SK-N-SH (cell line): ENCODE measurements at regions not wholly inside any gene's neighbourhood (a gene's known extent, or its start where the extent isn't known, plus 50 kb on each side); places are given as distances from the start of the nearest gene placed in this dataset.

ENCODE experiments used
- CTCF ChIA-PET: fragments of 300-600, 350-600 bp; formaldehyde crosslinking; extraction: SDS; loops from one replicate; lab custom pipeline; 2021; lab: Yijun Ruan, JAX
- POLR2A ChIA-PET: fragments of 350-600 bp; sonication (Branson Sonifier 250); formaldehyde crosslinking; extraction: SDS; loops from one replicate; lab custom pipeline; 2020; ENCODE audit warnings: antibody characterized with exemption, inconsistent platforms; lab: Yijun Ruan, JAX
- DNase-seq: peaks from one replicate; pipeline ENCODE4 v3.0.0; 2012
- H2AFZ ChIP-seq: fragments of 200-600 bp; sonication (generic); 2 replicates; pipeline ENCODE4 v1.8.1; 2016; ENCODE audit warnings: antibody characterized with exemption, mild to moderate bottlenecking, low read depth
- H3F3A ChIP-seq: fragments of 200-600 bp; sonication (generic); replicated peaks from 2 replicates; pipeline ENCODE3; 2016; ENCODE audit warnings: antibody characterized with exemption, mild to moderate bottlenecking; ENCODE audit not compliant: insufficient read depth
- H3K27ac ChIP-seq, 2 experiments: fragments of 200-500 bp in 1 of 2; fragments of 200-600 bp in 1 of 2; sonication (Bioruptor generic) in 1 of 2; sonication (generic), shearing (Covaris generic) in 1 of 2; 2 replicates each; pipeline versions ENCODE4 v1.5.1 to v1.6.1; 2014 to 2016; ENCODE audit warnings: low read depth in 2 of 2, inconsistent platforms in 1 of 2, low read length in 1 of 2, mild to moderate bottlenecking in 1 of 2, mixed read lengths in 1 of 2
- H3K27me3 ChIP-seq: fragments of 200-600 bp; sonication (generic), shearing (Covaris generic); 2 replicates; pipeline ENCODE4 v1.6.1; 2016; ENCODE audit warnings: mixed run types; ENCODE audit not compliant: insufficient read depth
- H3K36me3 ChIP-seq, 2 experiments: fragments of 200-500 bp in 1 of 2; fragments of 200-600 bp in 1 of 2; sonication (Bioruptor generic) in 1 of 2; sonication (generic) in 1 of 2; replicated peaks in 1 of 2; 2 replicates each; pipeline versions ENCODE3 to v1.5.1; 2014 to 2016; ENCODE audit warnings: low read length in 1 of 2, mild to moderate bottlenecking in 1 of 2; ENCODE audit not compliant: insufficient read depth in 2 of 2, control insufficient read depth in 1 of 2
- H3K4me1 ChIP-seq, 2 experiments: fragments of 200-500 bp in 1 of 2; fragments of 200-600 bp in 1 of 2; sonication (Bioruptor generic) in 1 of 2; sonication (generic), shearing (Covaris generic) in 1 of 2; 2 replicates each; pipeline versions ENCODE4 v1.5.1 to v1.6.1; 2014 to 2016; ENCODE audit warnings: low read depth in 1 of 2, low read length in 1 of 2, mixed run types in 1 of 2; ENCODE audit not compliant: insufficient read depth in 2 of 2, control insufficient read depth in 1 of 2
- H3K4me2 ChIP-seq: fragments of 200-600 bp; sonication (generic), shearing (Covaris generic); 2 replicates; pipeline ENCODE4 v1.6.1; 2017; ENCODE audit warnings: mixed run types
- H3K4me3 ChIP-seq, 2 experiments: fragments of 200-500 bp in 1 of 2; fragments of 200-600 bp in 1 of 2; sonication (Bioruptor generic) in 1 of 2; sonication (generic), shearing (Covaris generic) in 1 of 2; 2 replicates each; pipeline versions ENCODE4 v1.5.1 to v1.8.1; 2014 to 2016; ENCODE audit warnings: low read depth in 2 of 2, inconsistent platforms in 1 of 2, low read length in 1 of 2, mild to moderate bottlenecking in 1 of 2, mixed read lengths in 1 of 2, moderate library complexity in 1 of 2
- H3K79me2 ChIP-seq: fragments of 200-600 bp; sonication (generic); 2 replicates; pipeline ENCODE4 v1.8.1; 2017; ENCODE audit warnings: mild to moderate bottlenecking; ENCODE audit not compliant: insufficient read depth
- H3K9ac ChIP-seq: fragments of 200-600 bp; sonication (generic); 2 replicates; pipeline ENCODE4 v1.6.1; 2017; ENCODE audit warnings: mixed run types
- H3K9me2 ChIP-seq: fragments of 200-600 bp; sonication (generic); 2 replicates; pipeline ENCODE4 v1.6.1; 2017; ENCODE audit warnings: mixed run types
- H3K9me3 ChIP-seq: fragments of 200-600 bp; sonication (generic); 2 replicates; pipeline ENCODE4 v1.6.1; 2017; ENCODE audit warnings: mixed run types, mild to moderate bottlenecking, moderate library complexity
- H4K20me1 ChIP-seq: fragments of 200-600 bp; sonication (generic); 2 replicates; pipeline ENCODE4 v1.6.1; 2017; ENCODE audit warnings: mild to moderate bottlenecking, mixed run types; ENCODE audit not compliant: insufficient read depth
- EZH2phosphoT487 ChIP-seq: fragments of 200-600 bp; sonication (generic); IDR thresholded peaks from 2 replicates; pipeline ENCODE4 v1.6.1; 2017; ENCODE audit warnings: low read depth, mixed run types, mild to moderate bottlenecking, antibody characterized with exemption, moderate library complexity, borderline replicate concordance
- NRF1 ChIP-seq: IDR thresholded peaks from 2 replicates; pipeline ENCODE4 v1.6.1; 2012; ENCODE audit warnings: low read depth, mild to moderate bottlenecking, low read length
- RAD21 ChIP-seq: IDR thresholded peaks from 2 replicates; pipeline ENCODE4 v1.6.1; 2012; ENCODE audit warnings: mild to moderate bottlenecking, low read length
- RFX5 ChIP-seq: IDR thresholded peaks from 2 replicates; pipeline ENCODE4 v1.6.1; 2012; ENCODE audit warnings: mild to moderate bottlenecking, improper control_type of control experiment, low read length
- YY1 ChIP-seq: IDR thresholded peaks from 2 replicates; pipeline ENCODE4 v1.4.0; 2012; ENCODE audit warnings: low read depth, mild to moderate bottlenecking
- WGBS: methylation state at CpG from one replicate; pipeline ENCODE4 v1.1.6; 2017; ENCODE audit warnings: low lambda C conversion rate; 5-methylcytosine and 5-hydroxymethylcytosine counted together
- TF ChIP-seq, protein P1 (sequence below): IDR thresholded peaks from 2 replicates; pipeline ENCODE4; 2012
- TF ChIP-seq, protein P2 (sequence below): IDR thresholded peaks from 2 replicates; pipeline ENCODE4 v1.4.0; 2012; ENCODE audit warnings: low read depth, borderline replicate concordance
- TF ChIP-seq, protein P3 (sequence below): fragments of 150-350 bp; IDR thresholded peaks from 2 replicates; pipeline ENCODE4 v1.6.1; 2017; ENCODE audit warnings: antibody characterized with exemption, low read length, low read depth, borderline replicate concordance
- TF ChIP-seq, protein P4 (sequence below): IDR thresholded peaks from 2 replicates; pipeline ENCODE4 v1.4.0; 2012; ENCODE audit warnings: low read depth, borderline replicate concordance
- TF ChIP-seq, protein P5 (sequence below): IDR thresholded peaks from 2 replicates; pipeline ENCODE4 v1.4.0; 2012; ENCODE audit warnings: low read depth

DNA sequence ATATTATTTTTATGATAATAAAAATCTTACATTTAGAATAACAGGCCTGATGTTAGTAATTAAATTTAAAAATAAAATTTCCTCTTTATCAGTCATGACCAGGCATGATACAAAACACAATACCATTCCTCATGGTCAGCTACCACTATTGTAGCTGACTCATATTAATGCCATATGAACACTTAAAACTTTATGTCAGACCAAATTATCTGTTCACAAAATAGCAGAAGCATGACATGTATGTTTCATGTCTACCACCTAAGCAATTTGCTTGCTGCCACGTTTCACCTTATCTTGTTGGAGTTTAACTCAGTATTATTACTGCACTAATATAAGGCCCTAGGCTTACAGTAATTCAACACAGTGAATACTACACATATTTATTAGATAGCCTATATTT is 65.7 kb downstream of the HTR1B start:
- no peaks in the 10 kb centered on the region for H3K36me3 ChIP-seq
- H3K9me3 ChIP-seq = no peaks in the 10 kb centered on the region
- H3K4me3 ChIP-seq = no peak overlapping the region
- ChIA-PET CTCF (no interaction called here), POLR2A (no interaction called here)
- H2AFZ ChIP-seq = no peak overlapping the region
- no peak for DNase-seq
- peaks cover 2% of the 10 kb centered on the region for H3F3A ChIP-seq
- H3K27ac ChIP-seq = no peak overlapping the region
- H3K9me2 ChIP-seq = no peaks in the 10 kb centered on the region
- no peak for TF ChIP-seq YY1
- TF ChIP-seq, protein P1, sequence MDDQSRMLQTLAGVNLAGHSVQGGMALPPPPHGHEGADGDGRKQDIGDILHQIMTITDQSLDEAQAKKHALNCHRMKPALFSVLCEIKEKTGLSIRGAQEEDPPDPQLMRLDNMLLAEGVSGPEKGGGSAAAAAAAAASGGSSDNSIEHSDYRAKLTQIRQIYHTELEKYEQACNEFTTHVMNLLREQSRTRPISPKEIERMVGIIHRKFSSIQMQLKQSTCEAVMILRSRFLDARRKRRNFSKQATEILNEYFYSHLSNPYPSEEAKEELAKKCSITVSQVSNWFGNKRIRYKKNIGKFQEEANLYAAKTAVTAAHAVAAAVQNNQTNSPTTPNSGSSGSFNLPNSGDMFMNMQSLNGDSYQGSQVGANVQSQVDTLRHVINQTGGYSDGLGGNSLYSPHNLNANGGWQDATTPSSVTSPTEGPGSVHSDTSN = 0 out of 2 replicates have a peak, but pooled peaks have one; percentile 17
- TF ChIP-seq, protein P2, sequence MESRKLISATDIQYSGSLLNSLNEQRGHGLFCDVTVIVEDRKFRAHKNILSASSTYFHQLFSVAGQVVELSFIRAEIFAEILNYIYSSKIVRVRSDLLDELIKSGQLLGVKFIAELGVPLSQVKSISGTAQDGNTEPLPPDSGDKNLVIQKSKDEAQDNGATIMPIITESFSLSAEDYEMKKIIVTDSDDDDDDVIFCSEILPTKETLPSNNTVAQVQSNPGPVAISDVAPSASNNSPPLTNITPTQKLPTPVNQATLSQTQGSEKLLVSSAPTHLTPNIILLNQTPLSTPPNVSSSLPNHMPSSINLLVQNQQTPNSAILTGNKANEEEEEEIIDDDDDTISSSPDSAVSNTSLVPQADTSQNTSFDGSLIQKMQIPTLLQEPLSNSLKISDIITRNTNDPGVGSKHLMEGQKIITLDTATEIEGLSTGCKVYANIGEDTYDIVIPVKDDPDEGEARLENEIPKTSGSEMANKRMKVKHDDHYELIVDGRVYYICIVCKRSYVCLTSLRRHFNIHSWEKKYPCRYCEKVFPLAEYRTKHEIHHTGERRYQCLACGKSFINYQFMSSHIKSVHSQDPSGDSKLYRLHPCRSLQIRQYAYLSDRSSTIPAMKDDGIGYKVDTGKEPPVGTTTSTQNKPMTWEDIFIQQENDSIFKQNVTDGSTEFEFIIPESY = no peak
- H3K9ac ChIP-seq = no peak overlapping the region
- H3K79me2 ChIP-seq = no peaks in the 10 kb centered on the region
- H3K27me3 ChIP-seq = no peaks in the 10 kb centered on the region
- no peaks in the 10 kb centered on the region; a peak in 1 of 4 replicates for H3K4me1 ChIP-seq
- no peaks in the 10 kb centered on the region for H4K20me1 ChIP-seq
- H3K4me2 ChIP-seq = no peak overlapping the region
- WGBS = 24% methylated on average over 1 of the region's 1 CpG

DNA sequence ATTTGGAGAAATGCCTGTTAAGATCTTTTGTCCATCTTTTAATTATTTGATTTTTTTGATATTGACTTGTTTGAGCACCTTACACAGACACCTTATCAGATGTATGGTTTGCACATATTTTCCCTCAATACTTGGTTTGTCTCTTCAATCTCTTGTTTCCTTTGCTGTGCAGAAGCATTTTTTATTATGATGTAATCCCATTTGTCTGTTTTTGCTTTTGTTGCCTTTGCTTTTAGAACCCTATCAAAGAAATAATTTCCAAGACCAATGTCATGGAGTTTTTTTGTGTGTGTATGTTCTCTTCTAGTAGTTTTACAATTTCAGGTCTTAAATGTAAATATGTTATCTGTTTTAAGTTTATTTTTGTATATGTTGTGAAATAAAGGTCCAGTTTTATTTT is 73.9 kb downstream of the HTR1B start:
- Histone ChIP-seq H3K4me2 (no peak overlapping the region), H3K9ac (no peak overlapping the region), H3F3A (no peaks in the 10 kb centered on the region)
- POLR2A ChIA-PET = no interaction called here
- no peak for DNase-seq
- TF ChIP-seq, protein P3, sequence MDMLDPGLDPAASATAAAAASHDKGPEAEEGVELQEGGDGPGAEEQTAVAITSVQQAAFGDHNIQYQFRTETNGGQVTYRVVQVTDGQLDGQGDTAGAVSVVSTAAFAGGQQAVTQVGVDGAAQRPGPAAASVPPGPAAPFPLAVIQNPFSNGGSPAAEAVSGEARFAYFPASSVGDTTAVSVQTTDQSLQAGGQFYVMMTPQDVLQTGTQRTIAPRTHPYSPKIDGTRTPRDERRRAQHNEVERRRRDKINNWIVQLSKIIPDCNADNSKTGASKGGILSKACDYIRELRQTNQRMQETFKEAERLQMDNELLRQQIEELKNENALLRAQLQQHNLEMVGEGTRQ = no peak
- TF ChIP-seq, protein P4, sequence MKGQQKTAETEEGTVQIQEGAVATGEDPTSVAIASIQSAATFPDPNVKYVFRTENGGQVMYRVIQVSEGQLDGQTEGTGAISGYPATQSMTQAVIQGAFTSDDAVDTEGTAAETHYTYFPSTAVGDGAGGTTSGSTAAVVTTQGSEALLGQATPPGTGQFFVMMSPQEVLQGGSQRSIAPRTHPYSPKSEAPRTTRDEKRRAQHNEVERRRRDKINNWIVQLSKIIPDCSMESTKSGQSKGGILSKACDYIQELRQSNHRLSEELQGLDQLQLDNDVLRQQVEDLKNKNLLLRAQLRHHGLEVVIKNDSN = no peak
- TF ChIP-seq RFX5 (no peak), EZH2phosphoT487 (no peak), NRF1 (no peak), RAD21 (no peak)
- TF ChIP-seq, protein P5, sequence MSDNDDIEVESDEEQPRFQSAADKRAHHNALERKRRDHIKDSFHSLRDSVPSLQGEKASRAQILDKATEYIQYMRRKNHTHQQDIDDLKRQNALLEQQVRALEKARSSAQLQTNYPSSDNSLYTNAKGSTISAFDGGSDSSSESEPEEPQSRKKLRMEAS = no peak
- TF ChIP-seq, all 33 proteins: peak for 0
- CTCF ChIA-PET = no interaction called here
- Histone ChIP-seq H3K27ac (no peak overlapping the region), H2AFZ (no peak overlapping the region), H3K79me2 (no peaks in the 10 kb centered on the region), H4K20me1 (no peaks in the 10 kb centered on the region), H3K9me3 (no peaks in the 10 kb centered on the region; the same call in 1 of the 2 replicates), H3K4me1 (no peaks in the 10 kb centered on the region), H3K9me2 (no peaks in the 10 kb centered on the region), H3K27me3 (no peaks in the 10 kb centered on the region), H3K36me3 (no peaks in the 10 kb centered on the region), H3K4me3 (no peak overlapping the region)
